Femur (tissue), 1 donor: ENCODE measurements at regions not wholly inside any gene's neighbourhood (a gene's known extent, or its start where the extent isn't known, plus 50 kb on each side); places are given as distances from the start of the nearest gene placed in this dataset.
A peak's percentile ranks its signal among the peaks of the same experiment; 100 is the strongest.
"Not testable (repeated sequence)": the region's sequence is repeated elsewhere in the genome, so short reads cannot be mapped to it uniquely, and the experiment has no call there.

ENCODE experiments used
- DNase-seq: peaks from one replicate; pipeline ENCODE4 v3.0.0-alpha.2; 2017

GRCh38 chr14:103232031-103232808 lies 101.8 kb upstream of the EIF5 start:
- DNase-seq = no peak

- DNase-seq = no peak
These were observed 101.2 kb upstream of the EIF5 start for GRCh38 chr14:103232831-103233319.

DNA sequence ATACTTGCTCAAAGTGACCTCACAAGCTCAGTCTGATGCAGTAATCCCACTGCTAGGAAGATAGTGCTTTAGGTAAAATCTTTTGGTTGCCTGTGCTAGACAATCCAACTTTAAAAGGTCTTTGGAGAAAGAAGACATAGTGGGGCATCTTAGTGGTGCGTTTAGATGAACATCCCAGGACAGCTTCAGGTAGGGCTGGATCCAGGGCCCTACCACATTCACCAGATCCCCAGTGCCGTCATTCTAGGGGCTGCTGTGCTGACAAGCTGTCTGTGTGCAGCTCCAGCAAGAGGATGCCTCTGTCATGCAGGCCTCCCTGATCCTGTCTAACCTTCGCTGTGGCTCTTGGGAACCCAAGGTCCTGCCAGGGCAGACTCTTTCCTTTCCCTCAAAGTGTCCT lies 100.7 kb upstream of the EIF5 start:
- DNase-seq = no peak

- not testable (repeated sequence) for DNase-seq
These were observed 99.2 kb upstream of the EIF5 start for GRCh38 chr14:103234826-103235225.

DNA sequence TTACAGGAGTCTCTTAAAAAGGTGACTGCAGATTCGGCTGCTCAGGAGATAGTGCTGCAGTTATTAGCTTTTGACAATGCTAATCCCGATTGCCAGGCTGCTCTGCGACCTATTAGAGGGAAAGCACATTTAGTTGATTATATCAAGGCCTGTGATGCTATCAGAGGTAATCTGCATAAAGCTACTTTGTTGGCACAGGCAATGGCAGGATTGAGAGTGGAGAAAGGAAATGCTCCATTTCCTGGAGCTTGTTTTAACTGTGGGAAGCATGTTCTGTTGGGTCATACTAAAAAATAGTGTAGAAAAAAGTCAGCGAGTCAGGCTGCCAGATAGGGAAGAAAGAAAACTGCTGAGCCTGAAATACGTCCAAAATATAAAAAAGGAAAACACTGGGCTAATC lies 98.5 kb upstream of the EIF5 start:
- DNase-seq = not testable (repeated sequence)

DNA sequence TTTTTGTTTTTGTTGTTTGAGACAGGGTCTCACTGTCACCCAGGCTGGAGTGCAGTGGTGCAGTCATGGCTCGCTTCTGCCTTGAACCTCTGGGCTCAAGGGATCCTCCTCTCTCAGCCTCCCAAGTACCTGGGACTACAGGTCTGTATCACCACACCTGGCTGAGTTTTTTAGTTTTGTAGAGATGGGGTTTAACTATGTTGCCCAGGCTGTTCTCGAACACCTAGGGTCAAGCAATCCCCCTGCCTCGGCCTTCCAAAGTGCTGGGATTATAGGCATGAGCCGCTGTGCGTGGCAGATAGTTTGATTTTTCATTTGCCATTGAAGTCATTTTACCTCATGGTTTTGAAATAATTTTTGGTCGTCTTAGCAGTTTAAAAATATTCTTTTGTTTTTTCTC lies 94.3 kb upstream of the EIF5 start:
- no peak for DNase-seq

- no peak for DNase-seq
These were observed 92.5 kb upstream of the EIF5 start for GRCh38 chr14:103241531-103241930.

- no peak for DNase-seq
These were observed 90.0 kb upstream of the EIF5 start for GRCh38 chr14:103243764-103244737.

DNA sequence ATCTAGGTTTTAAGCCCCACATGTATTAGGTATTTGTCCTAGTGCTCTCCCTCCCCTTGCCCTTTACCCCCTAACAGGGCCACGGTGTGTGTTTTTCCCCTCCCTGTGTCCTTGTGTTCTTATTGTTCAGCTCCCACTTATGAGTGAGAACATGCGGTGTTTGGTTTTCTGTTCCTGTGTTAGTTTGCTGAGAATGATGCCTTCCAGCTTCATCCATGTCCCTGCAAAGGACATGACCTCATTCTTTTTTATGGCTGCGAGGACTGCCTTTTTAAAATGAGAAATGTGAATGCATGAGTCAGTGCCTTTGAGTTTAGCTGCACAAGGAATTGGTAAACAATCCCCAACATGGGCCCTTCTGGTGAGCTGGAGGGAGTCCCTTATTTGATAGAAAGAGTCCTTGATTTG lies 88.4 kb upstream of the EIF5 start:
- DNase-seq = not testable (repeated sequence)

GRCh38 chr14:103246070-103246469 lies 88.0 kb upstream of the EIF5 start:
- DNase-seq = no peak

GRCh38 chr14:103247169-103247606 lies 86.8 kb upstream of the EIF5 start:
- no peak for DNase-seq

DNA sequence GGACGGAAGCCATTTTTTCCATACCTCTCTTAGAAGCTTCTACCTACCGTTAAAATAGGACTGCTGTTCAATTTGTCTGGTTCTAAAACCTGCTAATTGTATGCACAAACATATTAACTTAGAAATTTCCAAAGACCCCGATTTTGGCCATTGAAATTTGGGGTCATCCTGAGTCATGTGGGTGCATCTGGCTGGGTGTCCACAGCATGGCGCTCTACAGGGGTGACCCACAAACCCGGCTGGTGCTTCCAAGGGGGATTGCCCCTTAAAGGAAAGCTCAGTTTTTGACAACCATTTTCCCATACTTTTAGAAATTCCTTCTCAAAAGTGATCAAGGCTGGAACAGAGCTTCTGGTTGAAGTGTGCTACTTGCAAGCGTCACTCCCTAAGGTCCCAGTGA lies 83.9 kb upstream of the EIF5 start:
- DNase-seq = no peak

DNA sequence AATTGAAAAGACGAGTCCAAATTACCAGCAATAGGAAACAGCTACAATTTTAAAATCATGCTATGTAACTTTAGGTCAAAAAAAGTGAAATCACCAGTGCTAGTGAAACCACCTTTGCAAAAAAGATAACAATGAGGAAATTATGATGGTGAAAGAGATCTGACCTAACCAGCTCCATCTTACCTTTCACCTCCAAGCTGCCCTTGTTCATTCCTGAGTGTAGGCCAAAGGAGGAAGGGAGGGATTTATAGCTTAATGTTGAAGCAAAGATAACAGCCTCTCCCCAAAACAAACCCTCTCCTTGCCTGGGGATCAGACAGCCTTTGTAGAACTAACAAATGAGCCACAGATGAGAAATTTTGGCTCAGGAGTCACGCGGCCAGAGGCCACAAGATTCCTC lies 83.2 kb upstream of the EIF5 start:
- DNase-seq = no peak

DNA sequence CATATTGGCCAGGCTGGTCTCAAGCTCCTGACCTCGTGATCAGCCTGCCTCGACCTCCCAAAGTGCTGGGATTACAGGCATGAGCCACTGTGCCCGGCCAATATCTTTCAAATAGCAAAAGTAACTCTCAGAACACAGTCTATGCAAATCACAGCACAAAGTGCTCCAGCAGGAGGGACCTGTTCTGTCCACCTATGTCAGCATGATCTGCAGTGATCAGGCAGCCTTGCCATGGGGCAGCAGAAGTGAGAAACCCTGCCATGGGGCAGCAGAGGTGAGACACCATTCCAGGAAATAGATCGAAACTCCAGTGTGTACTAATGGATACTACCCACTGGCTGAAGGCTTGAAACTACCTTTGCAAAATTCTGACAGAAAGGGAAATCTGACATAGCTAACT lies 78.5 kb upstream of the EIF5 start:
- no peak for DNase-seq

- no peak for DNase-seq
These were observed 77.6 kb upstream of the EIF5 start for GRCh38 chr14:103256406-103256805.

DNA sequence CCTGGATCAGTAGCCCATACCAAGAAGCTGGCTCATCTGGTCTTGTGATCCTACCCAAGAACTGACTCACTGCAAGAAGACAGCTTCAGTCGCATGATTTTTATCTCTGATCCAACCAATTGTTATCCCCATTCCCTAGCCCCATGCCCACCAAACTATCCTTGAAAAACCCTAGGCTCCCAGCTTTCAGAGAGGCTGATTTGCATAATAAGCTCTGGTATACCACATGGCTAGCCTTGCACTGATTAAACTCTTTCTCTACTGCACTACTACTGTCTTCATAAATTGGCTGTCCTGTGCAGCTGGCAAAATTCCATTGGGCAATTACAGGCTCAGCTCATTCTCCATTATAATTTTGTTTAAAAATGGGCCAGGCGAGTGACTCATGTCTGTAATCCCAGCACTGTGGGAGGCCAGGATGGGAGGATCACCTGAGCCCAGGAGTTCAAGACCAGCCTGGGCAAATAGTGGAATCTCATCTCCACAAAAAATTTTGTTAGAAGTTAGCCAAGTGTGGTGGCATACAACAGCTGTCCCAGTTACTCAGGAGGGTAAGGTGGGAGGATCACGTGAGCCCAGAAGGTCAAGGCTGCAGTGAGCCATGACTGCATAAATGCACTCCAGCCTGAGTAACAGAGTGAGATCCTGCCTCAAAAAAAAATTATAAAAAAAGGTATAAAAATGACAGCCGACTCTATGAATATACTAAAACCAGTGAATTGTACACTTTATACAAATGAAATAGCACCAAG lies 76.7 kb upstream of the EIF5 start:
- no peak for DNase-seq

DNA sequence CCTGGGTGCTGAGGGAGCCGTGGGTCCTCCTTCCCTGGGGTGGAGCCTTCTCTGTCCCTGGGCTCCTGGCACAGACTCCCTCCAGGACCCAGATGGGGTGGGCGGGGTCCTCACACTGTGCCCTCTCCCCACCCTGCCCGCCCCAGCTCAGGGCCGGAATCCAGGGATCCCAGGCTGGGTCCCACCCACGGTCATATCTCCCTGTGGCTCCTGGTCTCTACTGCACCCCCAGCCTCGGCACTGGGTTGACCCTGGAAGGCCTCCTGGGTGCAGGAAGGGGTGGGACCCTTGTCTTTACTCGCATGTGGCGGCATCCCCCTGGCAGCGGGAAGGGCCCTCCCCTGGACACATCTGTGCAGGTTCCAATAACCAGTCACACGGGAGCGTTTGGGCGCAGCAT lies 75.8 kb upstream of the EIF5 start:
- no peak for DNase-seq

GRCh38 chr14:103259184-103259583 lies 74.9 kb upstream of the EIF5 start:
- no peak for DNase-seq

GRCh38 chr14:103259801-103260628 lies 74.0 kb upstream of the EIF5 start:
- no peak for DNase-seq

DNA sequence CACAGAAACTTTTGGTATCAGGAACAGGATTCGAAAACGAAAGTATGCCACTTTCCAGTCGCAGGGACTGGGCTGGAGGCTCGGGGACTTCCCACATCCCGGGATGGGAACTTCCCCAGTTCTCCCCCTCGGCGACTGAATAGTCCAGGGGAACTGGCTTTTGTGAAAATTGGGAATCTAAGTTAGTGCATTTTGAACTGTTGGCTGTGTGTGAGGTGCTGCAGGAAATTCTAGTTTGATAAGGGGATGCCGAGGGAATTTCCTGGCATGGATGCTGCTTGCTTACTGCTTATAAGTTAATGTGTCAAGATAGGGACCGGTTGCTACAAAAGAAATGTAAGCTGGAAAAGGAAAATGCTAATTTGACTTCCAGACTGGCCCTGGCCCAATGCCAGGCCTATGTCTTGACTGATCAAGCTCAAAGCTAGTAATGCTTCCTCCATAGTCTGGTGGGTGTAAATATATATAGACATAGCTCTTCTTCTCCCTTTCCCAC lies 73.4 kb upstream of the EIF5 start:
- DNase-seq = peak; percentile 43

DNA sequence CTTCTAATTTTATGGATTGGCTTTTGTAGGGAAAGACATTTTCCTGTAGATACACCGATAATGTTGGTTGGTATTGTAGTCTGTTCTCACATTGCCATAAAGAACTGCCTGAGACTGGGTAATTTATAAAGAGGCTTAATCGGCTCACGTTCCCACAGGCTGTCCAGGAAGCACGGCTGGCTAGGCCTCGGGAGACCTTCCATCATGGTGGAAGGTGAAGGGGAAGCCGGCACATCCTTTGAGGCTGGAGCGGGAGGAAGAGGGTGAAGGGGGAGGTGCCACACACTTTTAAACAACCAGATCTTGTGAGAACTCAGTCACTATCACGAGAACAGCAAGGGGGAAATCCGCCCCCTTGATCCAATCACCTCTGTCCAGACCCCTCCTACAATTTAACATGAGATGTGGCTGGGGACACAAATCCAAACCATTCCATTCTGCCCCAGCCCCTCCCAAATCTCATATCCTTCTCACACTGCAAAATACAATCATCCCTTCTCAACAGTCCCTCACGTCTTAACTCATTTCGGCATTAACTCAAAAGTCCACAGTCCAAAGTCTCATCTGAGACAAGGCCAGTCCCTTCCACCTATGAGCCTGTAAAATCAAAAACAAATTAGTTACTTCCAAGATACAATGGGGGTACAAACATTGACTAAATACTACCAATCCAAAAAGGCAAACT lies 66.7 kb upstream of the EIF5 start:
- DNase-seq = no peak
